DMS53 treated with DMSO at 0.1 percent for 48 hours (cell line): ENCODE measurements at regions not wholly inside any gene's neighbourhood (a gene's known extent, or its start where the extent isn't known, plus 50 kb on each side); places are given as distances from the start of the nearest gene placed in this dataset.

ENCODE experiments used
- DNase-seq: peaks from one replicate; lab custom pipeline; 2025; ENCODE audit not compliant: unreplicated experiment; lab: John Stamatoyannopoulos, UW

GRCh38 chr18:34631093-34631966 is 78.8 kb upstream of the DTNA start:
- peak; percentile 38 for DNase-seq

GRCh38 chr18:34632321-34632720 is 77.8 kb upstream of the DTNA start:
- DNase-seq = no peak

- DNase-seq = no peak
Measured at GRCh38 chr18:34633368-34633767, 76.7 kb upstream of the DTNA start.

- DNase-seq = no peak
Measured at GRCh38 chr18:34637094-34637801, 72.8 kb upstream of the DTNA start.

GRCh38 chr18:34639687-34640086 is 70.4 kb upstream of the DTNA start:
- DNase-seq = no peak

GRCh38 chr18:34640276-34640675 is 69.8 kb upstream of the DTNA start:
- no peak for DNase-seq

- DNase-seq = no peak
Measured at GRCh38 chr18:34643989-34644388, 66.1 kb upstream of the DTNA start.

GRCh38 chr18:34647251-34647650 is 62.8 kb upstream of the DTNA start:
- no peak for DNase-seq

GRCh38 chr18:34648269-34648985 is 61.7 kb upstream of the DTNA start:
- DNase-seq = no peak

GRCh38 chr18:34649080-34649479 is 61.0 kb upstream of the DTNA start:
- DNase-seq = no peak

- peak; percentile 15 for DNase-seq
Measured at GRCh38 chr18:34650121-34650545, 60.0 kb upstream of the DTNA start.

GRCh38 chr18:34651586-34652369 is 58.3 kb upstream of the DTNA start:
- no peak for DNase-seq

GRCh38 chr18:34655131-34655530 is 55.0 kb upstream of the DTNA start:
- DNase-seq = no peak

- DNase-seq = no peak
Measured at GRCh38 chr18:34657860-34658500, 52.1 kb upstream of the DTNA start.

- peak; percentile 78 for DNase-seq
Measured at GRCh38 chr18:34659579-34660517, 50.2 kb upstream of the DTNA start.
